ENCODE measurements at regions not wholly inside any gene's neighbourhood (a gene's known extent, or its start where the extent isn't known, plus 50 kb on each side); places are given as distances from the start of the nearest gene placed in this dataset.
A peak's percentile ranks its signal among the peaks of the same experiment; 100 is the strongest.
"Not testable (repeated sequence)": the region's sequence is repeated elsewhere in the genome, so short reads cannot be mapped to it uniquely, and the experiment has no call there.

GRCh38 chr9:104980039-104980654 is 52.2 kb upstream of the ABCA1 start:
- DNase-seq (ENCODE audit: low read depth): no peak

GRCh38 chr9:104981543-104982129 is 53.7 kb upstream of the ABCA1 start:
- no peak for DNase-seq (ENCODE audit: low read depth)

- no peak for DNase-seq (ENCODE audit: low read depth)
Observed at GRCh38 chr9:104982543-104982942, 54.6 kb upstream of the ABCA1 start.

DNA sequence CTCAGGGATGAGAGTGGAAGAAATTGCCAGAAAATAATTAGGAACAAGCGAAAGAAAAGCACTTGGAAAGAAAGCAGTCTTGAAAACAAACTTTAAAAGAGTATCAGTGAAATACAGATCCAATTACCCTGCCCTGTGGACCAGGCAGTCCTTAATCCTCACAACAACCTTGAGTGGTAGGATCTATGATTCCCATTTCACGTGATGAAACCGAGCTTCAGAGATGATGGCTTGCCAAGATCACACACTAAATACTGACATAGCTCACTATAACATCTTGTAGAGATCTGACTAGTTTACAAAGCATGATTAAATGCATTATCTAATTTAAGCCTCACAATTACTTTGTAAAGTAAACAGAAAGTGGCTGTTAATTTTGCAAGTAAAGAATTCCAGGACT is 55.5 kb upstream of the ABCA1 start:
- DNase-seq (ENCODE audit: low read depth): no peak

- DNase-seq (ENCODE audit: low read depth): no peak
Observed at GRCh38 chr9:104984121-104984520, 56.2 kb upstream of the ABCA1 start.

GRCh38 chr9:104984542-104984941 is 56.6 kb upstream of the ABCA1 start:
- no peak for DNase-seq (ENCODE audit: low read depth)

GRCh38 chr9:104984948-104985347 is 57.0 kb upstream of the ABCA1 start:
- no peak for DNase-seq (ENCODE audit: low read depth)

DNA sequence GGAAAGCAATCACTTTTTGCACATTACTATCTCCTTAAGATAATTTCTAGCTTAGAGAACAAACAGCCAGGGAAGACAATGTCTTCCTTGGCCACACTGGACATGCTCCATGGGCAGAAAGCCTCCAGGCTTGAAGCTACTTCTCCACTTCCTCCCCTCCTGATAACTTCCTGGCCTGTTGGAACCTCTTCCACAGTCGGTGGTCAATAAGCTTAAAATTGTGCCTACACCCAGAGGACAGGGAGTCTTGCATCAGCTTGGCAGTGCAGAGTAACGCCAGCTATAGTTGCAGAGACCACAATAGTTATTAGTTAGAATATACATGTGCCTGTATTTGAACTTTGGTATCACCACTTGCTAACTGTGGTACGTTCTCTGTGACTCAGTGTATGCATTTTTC is 58.1 kb upstream of the ABCA1 start:
- no peak for DNase-seq (ENCODE audit: low read depth)

DNA sequence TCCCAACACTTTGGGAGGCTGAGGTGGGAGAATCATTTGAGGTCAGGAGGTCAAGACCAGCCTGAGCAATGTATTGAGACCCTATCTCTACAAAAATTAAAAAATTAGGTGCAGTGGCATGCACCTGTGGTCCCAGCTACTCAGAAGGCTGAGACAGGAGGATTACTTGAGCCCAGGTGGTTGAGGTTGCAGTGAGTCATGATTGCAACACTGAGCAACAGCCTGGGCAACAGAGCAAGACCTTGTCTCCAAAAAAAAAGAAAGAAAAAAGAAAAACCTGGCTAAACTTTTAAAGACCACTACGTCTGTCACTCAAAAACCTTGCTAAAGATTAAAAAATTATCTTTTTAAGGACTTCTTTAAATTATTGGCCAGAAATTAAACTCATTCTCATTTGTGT is 59.8 kb upstream of the ABCA1 start:
- DNase-seq (ENCODE audit: low read depth): no peak

DNA sequence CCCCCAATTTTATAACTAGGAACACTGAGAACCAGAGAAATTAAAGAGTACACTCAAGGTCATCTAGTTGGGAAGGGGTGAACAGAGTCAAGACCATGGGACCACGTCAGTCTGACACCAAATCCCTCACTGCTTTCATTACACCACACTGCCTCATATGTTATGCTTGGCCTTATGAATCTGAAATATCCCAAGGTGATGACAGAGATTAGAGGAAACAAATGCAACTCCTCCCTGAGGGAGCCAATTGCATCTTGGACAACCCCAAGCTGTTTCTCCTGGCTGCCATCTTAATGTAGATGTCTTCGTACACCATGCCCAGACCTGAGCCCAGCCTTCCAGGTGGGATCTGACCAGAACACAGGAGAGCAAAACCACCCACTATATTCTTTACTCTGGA is 60.6 kb upstream of the ABCA1 start:
- no peak for DNase-seq (ENCODE audit: low read depth)

- DNase-seq (ENCODE audit: low read depth): peak; percentile 66
Observed at GRCh38 chr9:104991144-104991953, 63.4 kb upstream of the ABCA1 start.

- DNase-seq (ENCODE audit: low read depth): no peak
Observed at GRCh38 chr9:104992659-104993058, 64.7 kb upstream of the ABCA1 start.

DNA sequence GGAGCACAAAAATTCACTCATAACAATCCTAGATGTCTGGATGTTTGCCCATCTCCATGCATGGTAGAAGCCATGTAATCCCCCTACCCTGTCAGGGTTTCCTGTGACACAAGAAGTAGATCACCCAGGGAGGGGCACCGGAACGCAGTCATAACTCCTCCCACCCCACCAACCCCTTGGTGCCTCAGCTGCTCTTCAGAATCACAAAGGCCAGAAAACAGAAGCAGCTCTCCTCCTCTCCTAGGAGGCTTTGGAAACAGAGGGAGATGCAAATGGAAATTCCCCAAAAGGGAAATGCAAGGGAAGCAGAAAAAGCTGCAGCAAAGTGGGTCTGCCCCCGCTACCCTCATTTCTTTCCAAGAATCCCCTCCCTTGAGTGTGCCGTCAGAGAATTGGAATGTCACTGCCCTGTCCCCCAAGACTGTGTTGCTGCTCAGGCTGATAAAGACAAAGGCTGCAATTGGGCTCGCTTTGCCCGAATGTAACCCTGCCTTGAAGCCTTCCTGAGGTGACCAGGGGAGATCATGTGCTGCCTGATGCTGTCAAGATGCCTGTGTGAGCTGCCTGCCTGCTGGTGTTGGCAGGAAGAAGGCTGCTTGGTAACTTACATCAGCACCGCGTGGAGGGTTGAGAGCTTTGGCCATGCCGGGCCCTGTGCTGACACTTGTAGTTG is 65.5 kb upstream of the ABCA1 start:
- no peak for DNase-seq (ENCODE audit: low read depth)

DNA sequence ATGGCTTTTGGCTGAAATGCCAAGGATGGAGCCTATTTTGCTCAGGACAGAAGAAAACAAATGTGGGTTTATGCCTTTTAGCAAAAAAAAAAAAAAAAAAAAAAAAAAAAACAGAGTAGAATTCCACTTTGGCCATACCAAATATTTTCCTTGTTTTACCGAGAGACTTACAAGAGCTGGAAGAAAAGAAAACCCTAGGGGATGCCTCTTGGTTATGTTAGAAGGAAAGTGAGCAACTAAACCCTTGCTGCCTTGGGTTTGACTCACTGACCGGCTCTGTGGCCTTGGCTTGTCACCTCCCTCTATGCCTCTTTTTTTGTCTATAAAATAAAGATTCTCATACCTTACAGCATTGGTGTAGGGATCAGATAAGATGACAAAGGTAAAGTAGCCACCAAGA is 69.6 kb upstream of the ABCA1 start:
- no peak for DNase-seq (ENCODE audit: low read depth)

GRCh38 chr9:104999136-104999535 is 71.2 kb upstream of the ABCA1 start:
- no peak for DNase-seq (ENCODE audit: low read depth)

GRCh38 chr9:105000529-105000928 is 72.6 kb upstream of the ABCA1 start:
- DNase-seq (ENCODE audit: low read depth): not testable (repeated sequence)

DNA sequence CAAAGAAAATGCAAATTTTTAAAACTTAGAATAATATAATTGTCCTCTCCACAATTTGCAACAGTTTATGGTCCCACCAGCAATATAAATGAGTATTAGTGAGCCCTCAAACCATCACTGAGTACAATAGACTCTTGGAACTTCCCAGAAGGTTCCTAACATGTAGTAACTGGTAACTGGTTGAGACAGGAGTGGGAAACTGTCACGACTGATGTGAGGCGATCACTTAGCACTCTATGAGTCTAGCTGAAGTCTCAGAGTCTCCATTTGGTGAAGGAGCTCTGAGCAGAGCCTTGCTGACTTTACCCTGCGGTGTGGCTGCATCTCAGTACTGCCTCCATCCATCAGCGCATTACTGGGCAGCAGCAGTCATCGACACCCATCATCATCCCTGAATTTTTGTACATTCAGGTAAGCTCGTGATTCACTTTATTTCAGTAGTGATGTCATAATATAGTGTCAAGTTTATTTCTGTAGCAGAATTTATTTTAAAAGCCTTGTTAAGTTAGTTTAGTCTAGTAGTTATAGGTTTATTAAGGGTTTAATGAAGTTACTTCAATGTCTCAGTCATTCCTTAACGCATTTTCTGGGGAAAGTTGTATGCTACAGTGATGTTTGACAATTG is 76.6 kb upstream of the ABCA1 start:
- no peak for DNase-seq (ENCODE audit: low read depth)

DNA sequence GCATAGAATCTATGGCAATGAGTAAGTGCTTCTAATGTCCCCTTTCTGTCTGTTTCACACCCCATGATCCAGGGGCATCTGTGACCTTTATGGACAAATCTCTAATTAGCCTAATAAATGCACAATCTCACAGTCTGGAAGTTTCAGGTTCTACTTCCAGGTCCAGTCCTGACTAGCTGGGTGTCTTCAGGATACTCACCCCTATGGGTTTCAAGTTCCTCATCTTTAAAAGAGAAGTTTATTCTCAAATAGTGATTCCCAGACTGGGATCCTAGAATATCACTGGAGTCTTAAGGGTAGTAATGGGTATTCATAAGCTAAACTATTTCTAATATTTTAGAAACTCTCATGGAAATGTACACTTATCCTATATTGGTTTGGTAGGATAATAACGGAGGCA is 77.2 kb upstream of the ABCA1 start:
- no peak for DNase-seq (ENCODE audit: low read depth)

- DNase-seq (ENCODE audit: low read depth): no peak
Observed at GRCh38 chr9:105006514-105006913, 78.6 kb upstream of the ABCA1 start.

- DNase-seq (ENCODE audit: low read depth): no peak
Observed at GRCh38 chr9:105007143-105007542, 79.2 kb upstream of the ABCA1 start.

GRCh38 chr9:105010089-105010488 is 82.1 kb upstream of the ABCA1 start:
- not testable (repeated sequence) for DNase-seq (ENCODE audit: low read depth)

DNA sequence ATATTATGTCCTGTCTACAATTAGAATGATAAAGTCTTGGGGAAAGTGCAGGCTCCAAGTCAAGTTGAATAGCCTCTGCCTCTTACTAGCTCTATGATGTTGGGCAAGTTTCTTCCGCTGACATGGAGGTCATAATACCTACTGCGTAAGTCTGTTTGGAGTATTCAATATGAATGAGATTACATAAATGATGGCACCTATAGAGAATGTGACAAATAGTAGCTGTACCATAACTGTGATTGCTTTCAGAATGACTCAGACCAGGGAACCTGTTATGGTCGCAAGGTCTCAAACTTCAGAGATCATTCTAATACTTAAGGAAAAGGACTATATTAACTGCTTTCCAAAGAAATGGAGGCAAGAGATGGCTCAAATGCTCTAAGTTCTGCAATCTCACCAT is 94.0 kb upstream of the ABCA1 start:
- DNase-seq (ENCODE audit: low read depth): no peak
